GM21786 (cell line): ENCODE measurements at regions not wholly inside any gene's neighbourhood (a gene's known extent, or its start where the extent isn't known, plus 50 kb on each side); places are given as distances from the start of the nearest gene placed in this dataset.
"Not testable (repeated sequence)": the region's sequence is repeated elsewhere in the genome, so short reads cannot be mapped to it uniquely, and the experiment has no call there.

ENCODE experiments used
- ATAC-seq: cut with Tn5 transposase; IDR thresholded peaks from one replicate; pipeline ENCODE4 v1.9.1; 2021; ENCODE audit not compliant: unreplicated experiment

GRCh38 chr7:112592565-112593263, 111.9 kb downstream of the LSMEM1 start:
- ATAC-seq, result not testable (repeated sequence)

GRCh38 chr7:112594397-112594796, 113.6 kb downstream of the LSMEM1 start:
- ATAC-seq, result no peak

- ATAC-seq, result no peak
Observed at GRCh38 chr7:112596260-112596659, 115.5 kb downstream of the LSMEM1 start.

- no peak for ATAC-seq
Observed at GRCh38 chr7:112596981-112597380, 116.2 kb downstream of the LSMEM1 start.

- no peak for ATAC-seq
Observed at GRCh38 chr7:112603673-112604072, 122.9 kb downstream of the LSMEM1 start.

- ATAC-seq, result no peak
Observed at GRCh38 chr7:112610636-112611035, 129.8 kb downstream of the LSMEM1 start.

GRCh38 chr7:112615701-112616100, 134.9 kb downstream of the LSMEM1 start:
- ATAC-seq, result no peak

- no peak for ATAC-seq
Observed at GRCh38 chr7:112616295-112616694, 135.5 kb downstream of the LSMEM1 start.

- no peak for ATAC-seq
Observed at GRCh38 chr7:112619343-112619742, 138.6 kb downstream of the LSMEM1 start.

GRCh38 chr7:112622159-112622715, 141.4 kb downstream of the LSMEM1 start:
- ATAC-seq, result no peak

- no peak for ATAC-seq
Observed at GRCh38 chr7:112624416-112624815, 143.6 kb downstream of the LSMEM1 start.

- no peak for ATAC-seq
Observed at GRCh38 chr7:112630565-112630964, 149.8 kb downstream of the LSMEM1 start.

- ATAC-seq, result no peak
Observed at GRCh38 chr7:112634107-112634506, 153.3 kb downstream of the LSMEM1 start.

- ATAC-seq, result no peak
Observed at GRCh38 chr7:112635742-112636141, 154.5 kb downstream of the TMEM168 start.

- no peak for ATAC-seq
Observed at GRCh38 chr7:112638675-112639400, 151.4 kb downstream of the TMEM168 start.

GRCh38 chr7:112640685-112641084, 149.5 kb downstream of the TMEM168 start:
- ATAC-seq, result no peak

GRCh38 chr7:112646783-112647182, 143.4 kb downstream of the TMEM168 start:
- no peak for ATAC-seq

- no peak for ATAC-seq
Observed at GRCh38 chr7:112648781-112649180, 141.4 kb downstream of the TMEM168 start.

- ATAC-seq, result no peak
Observed at GRCh38 chr7:112649560-112649959, 140.6 kb downstream of the TMEM168 start.

- ATAC-seq, result no peak
Observed at GRCh38 chr7:112654322-112655216, 135.6 kb downstream of the TMEM168 start.

- ATAC-seq, result no peak
Observed at GRCh38 chr7:112665709-112666108, 124.5 kb downstream of the TMEM168 start.
